GM21723 (cell line): ENCODE measurements at regions not wholly inside any gene's neighbourhood (a gene's known extent, or its start where the extent isn't known, plus 50 kb on each side); places are given as distances from the start of the nearest gene placed in this dataset.

Experiments
- ATAC-seq: cut with Tn5 transposase; IDR thresholded peaks from one replicate; pipeline ENCODE4 v1.9.1; 2021; ENCODE audit warnings: mild to moderate bottlenecking, moderate library complexity; ENCODE audit not compliant: unreplicated experiment

GRCh38 chr1:118739501-118739900 is 248.6 kb downstream of the TBX15 start:
- ATAC-seq, result no peak

- ATAC-seq, result no peak
Observed at GRCh38 chr1:118736322-118736721, 251.8 kb downstream of the TBX15 start.

GRCh38 chr1:118717893-118718292 is 270.2 kb downstream of the TBX15 start:
- ATAC-seq, result no peak

GRCh38 chr1:118716775-118717174 is 271.4 kb downstream of the TBX15 start:
- no peak for ATAC-seq

- ATAC-seq, result no peak
Observed at GRCh38 chr1:118711356-118711755, 276.8 kb downstream of the TBX15 start.

GRCh38 chr1:118698911-118699310 is 289.2 kb downstream of the TBX15 start:
- no peak for ATAC-seq

GRCh38 chr1:118692143-118692542 is 296.0 kb downstream of the TBX15 start:
- no peak for ATAC-seq

GRCh38 chr1:118688891-118689290 is 299.3 kb downstream of the TBX15 start:
- ATAC-seq, result no peak

GRCh38 chr1:118661769-118662320 is 326.3 kb downstream of the TBX15 start:
- no peak for ATAC-seq

GRCh38 chr1:118660769-118661168 is 327.4 kb downstream of the TBX15 start:
- ATAC-seq, result no peak

- ATAC-seq, result no peak
Observed at GRCh38 chr1:118659646-118660045, 328.5 kb downstream of the TBX15 start.

- no peak for ATAC-seq
Observed at GRCh38 chr1:118650107-118650807, 337.9 kb downstream of the TBX15 start.

- no peak for ATAC-seq
Observed at GRCh38 chr1:118649369-118650106, 338.6 kb downstream of the TBX15 start.

GRCh38 chr1:118636004-118636403 is 352.1 kb downstream of the TBX15 start:
- ATAC-seq, result no peak

GRCh38 chr1:118627435-118627834 is 360.7 kb downstream of the TBX15 start:
- no peak for ATAC-seq

- no peak for ATAC-seq
Observed at GRCh38 chr1:118621839-118622238, 366.3 kb downstream of the TBX15 start.

GRCh38 chr1:118618618-118619340 is 369.4 kb downstream of the TBX15 start:
- ATAC-seq, result no peak

GRCh38 chr1:118617916-118618315 is 370.2 kb downstream of the TBX15 start:
- ATAC-seq, result no peak

- no peak for ATAC-seq
Observed at GRCh38 chr1:118615066-118615465, 373.1 kb downstream of the TBX15 start.

GRCh38 chr1:118589238-118589846 is 398.8 kb downstream of the TBX15 start:
- ATAC-seq, result no peak

GRCh38 chr1:118588566-118588965 is 399.6 kb downstream of the TBX15 start:
- no peak for ATAC-seq
